22Rv1 (cell line): ENCODE measurements at regions not wholly inside any gene's neighbourhood (a gene's known extent, or its start where the extent isn't known, plus 50 kb on each side); places are given as distances from the start of the nearest gene placed in this dataset.

Source experiments
- CTCF ChIP-seq: fragments of 450-650 bp; IDR thresholded peaks from 2 replicates; pipeline ENCODE4 v1.5.1; 2017; ENCODE audit warnings: mild to moderate bottlenecking
- ZFX ChIP-seq: fragments of 450-650 bp; IDR thresholded peaks from 2 replicates; pipeline ENCODE4 v1.6.1; 2017; ENCODE audit warnings: antibody characterized with exemption, borderline replicate concordance

DNA sequence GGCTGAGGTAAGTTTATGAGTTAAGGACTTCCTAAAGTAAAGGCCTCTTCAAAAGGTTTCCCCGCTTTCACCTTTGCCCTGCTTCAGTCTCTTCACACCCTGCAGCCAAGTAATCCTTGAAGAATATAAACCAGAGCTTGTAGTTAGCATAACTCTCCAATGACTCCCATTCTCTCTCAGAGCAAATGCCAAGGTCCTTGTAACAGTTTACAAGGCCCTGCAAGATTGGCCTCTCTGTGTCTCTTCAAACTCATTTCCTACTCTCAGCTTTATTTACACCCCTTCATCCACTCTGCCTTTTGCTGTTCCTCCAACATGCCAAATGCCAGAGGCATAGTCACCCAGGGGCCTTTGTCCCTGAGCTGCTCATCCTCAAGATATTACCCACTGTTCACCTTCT, 60.5 kb upstream of the MME start:
- TF ChIP-seq CTCF = no peak
- no peak for TF ChIP-seq ZFX
